DMS53 treated with DMSO at 0.1 percent for 48 hours (cell line): ENCODE measurements at regions not wholly inside any gene's neighbourhood (a gene's known extent, or its start where the extent isn't known, plus 50 kb on each side); places are given as distances from the start of the nearest gene placed in this dataset.
A peak's percentile ranks its signal among the peaks of the same experiment; 100 is the strongest.
"Not testable (repeated sequence)": the region's sequence is repeated elsewhere in the genome, so short reads cannot be mapped to it uniquely, and the experiment has no call there.

Experiments used
- DNase-seq: peaks from one replicate; lab custom pipeline; 2025; ENCODE audit not compliant: unreplicated experiment; lab: John Stamatoyannopoulos, UW

- no peak for DNase-seq
Measured at GRCh38 chr5:75848077-75848476, 130.8 kb upstream of the POC5 start.

- DNase-seq, result no peak
Measured at GRCh38 chr5:75847561-75848021, 130.4 kb upstream of the POC5 start.

GRCh38 chr5:75844301-75844700 is 127.1 kb upstream of the POC5 start:
- no peak for DNase-seq

GRCh38 chr5:75843319-75843718 is 126.1 kb upstream of the POC5 start:
- DNase-seq, result peak; percentile 31

GRCh38 chr5:75839547-75839946 is 122.3 kb upstream of the POC5 start:
- no peak for DNase-seq

GRCh38 chr5:75837258-75837841 is 120.1 kb upstream of the POC5 start:
- no peak for DNase-seq

- no peak for DNase-seq
Measured at GRCh38 chr5:75831561-75831960, 114.3 kb upstream of the POC5 start.

- DNase-seq, result no peak
Measured at GRCh38 chr5:75828029-75828428, 110.8 kb upstream of the POC5 start.

- DNase-seq, result no peak
Measured at GRCh38 chr5:75824323-75824722, 107.1 kb upstream of the POC5 start.

GRCh38 chr5:75823811-75824210 is 106.6 kb upstream of the POC5 start:
- DNase-seq, result no peak

GRCh38 chr5:75818661-75819060 is 101.4 kb upstream of the POC5 start:
- DNase-seq, result no peak

GRCh38 chr5:75799695-75800094 is 82.5 kb upstream of the POC5 start:
- DNase-seq, result not testable (repeated sequence)

GRCh38 chr5:75769338-75769737 is 52.1 kb upstream of the POC5 start:
- DNase-seq, result not testable (repeated sequence)
